ENCODE measurements at regions not wholly inside any gene's neighbourhood (a gene's known extent, or its start where the extent isn't known, plus 50 kb on each side); places are given as distances from the start of the nearest gene placed in this dataset.

DNA sequence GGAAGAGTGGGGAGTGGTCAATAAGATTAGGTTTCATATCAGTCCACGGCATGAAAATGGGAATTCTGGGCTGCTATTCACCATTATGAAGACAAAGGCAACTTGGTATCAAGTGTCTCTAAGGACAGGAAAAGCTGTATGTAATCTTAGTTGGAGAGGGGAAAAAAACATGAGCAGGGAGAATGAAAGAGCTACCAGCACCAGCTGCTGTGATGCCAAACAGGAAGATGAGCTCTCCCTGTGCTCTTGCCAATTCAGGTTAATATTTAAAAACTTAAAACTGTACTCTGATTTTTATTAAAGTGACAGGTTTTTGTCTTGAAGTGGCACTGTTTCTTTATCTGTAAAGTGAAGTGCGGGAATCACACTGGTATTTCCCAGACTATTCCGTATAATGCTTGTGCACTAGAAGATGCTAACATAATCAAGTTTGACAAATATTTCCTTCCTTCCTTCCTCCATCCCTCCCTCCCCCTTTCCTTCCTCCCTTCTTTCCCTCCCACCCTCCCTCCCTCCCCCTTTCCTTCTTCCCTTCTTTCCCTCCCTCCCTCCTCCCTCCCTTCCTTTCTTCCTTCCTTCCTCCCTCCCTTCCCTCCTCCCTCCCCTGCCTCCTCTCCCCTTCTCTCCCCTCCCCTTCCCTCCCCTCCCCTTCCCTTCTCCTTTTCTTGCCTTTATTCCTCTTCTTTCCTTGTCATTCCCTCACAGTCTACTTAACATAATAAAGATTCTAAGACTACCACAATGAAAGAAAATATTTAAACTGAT lies 1383.0 kb upstream of the C9orf72 start:
- intact Hi-C loops (cut with DNase I) = no loop called here
- WGBS, 2 donors = 48 to 53% methylated on average over 3 of the region's 3 CpGs

DNA sequence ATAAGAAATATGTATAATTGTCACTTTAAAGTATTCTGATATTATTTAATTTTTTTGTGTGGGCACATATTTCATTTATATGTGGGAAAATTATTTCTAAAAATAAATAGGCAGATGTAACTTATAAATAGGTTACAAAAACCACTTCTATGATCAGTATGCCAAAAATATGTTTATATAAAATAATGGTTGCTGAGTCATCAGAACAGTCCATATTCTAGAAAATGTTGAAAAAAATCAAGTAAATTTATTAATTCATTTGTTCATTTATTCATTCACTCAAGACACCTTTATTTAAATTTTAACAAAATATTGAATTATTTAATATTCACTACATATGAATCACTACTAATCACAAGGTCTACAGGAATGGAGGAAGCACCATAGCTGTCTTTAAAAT lies 1387.3 kb upstream of the C9orf72 start:
- TF ChIP-seq, protein P1, sequence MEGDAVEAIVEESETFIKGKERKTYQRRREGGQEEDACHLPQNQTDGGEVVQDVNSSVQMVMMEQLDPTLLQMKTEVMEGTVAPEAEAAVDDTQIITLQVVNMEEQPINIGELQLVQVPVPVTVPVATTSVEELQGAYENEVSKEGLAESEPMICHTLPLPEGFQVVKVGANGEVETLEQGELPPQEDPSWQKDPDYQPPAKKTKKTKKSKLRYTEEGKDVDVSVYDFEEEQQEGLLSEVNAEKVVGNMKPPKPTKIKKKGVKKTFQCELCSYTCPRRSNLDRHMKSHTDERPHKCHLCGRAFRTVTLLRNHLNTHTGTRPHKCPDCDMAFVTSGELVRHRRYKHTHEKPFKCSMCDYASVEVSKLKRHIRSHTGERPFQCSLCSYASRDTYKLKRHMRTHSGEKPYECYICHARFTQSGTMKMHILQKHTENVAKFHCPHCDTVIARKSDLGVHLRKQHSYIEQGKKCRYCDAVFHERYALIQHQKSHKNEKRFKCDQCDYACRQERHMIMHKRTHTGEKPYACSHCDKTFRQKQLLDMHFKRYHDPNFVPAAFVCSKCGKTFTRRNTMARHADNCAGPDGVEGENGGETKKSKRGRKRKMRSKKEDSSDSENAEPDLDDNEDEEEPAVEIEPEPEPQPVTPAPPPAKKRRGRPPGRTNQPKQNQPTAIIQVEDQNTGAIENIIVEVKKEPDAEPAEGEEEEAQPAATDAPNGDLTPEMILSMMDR (IDR thresholded peaks at IDR 0.05) = no peak
- no peaks in the 10 kb centered on the region for H3K27me3 ChIP-seq
- ATAC-seq = no peak
- intact Hi-C loops (cut with DNase I) = no loop called here
- H3K4me1 ChIP-seq = no peaks in the 10 kb centered on the region
- no peak for DNase-seq
- H3K27ac ChIP-seq = no peak overlapping the region
- no peak overlapping the region for H3K4me3 ChIP-seq
- no peaks in the 10 kb centered on the region for H3K36me3 ChIP-seq
- no peaks in the 10 kb centered on the region for H3K9me3 ChIP-seq

More for the DNA sequence above, 1383.0 kb upstream of the C9orf72 start:
- TF ChIP-seq, protein P1 (IDR thresholded peaks at IDR 0.05) = no peak
- no peak overlapping the region for H3K27ac ChIP-seq
- no peak for DNase-seq
- no peak overlapping the region for H3K4me3 ChIP-seq
- no peaks in the 10 kb centered on the region for H3K27me3 ChIP-seq
- no peaks in the 10 kb centered on the region for H3K36me3 ChIP-seq
- H3K9me3 ChIP-seq = peaks cover 0 to 5% (median 0%) of the 10 kb centered on the region in 11 donors
- no peak for ATAC-seq
- no peaks in the 10 kb centered on the region for H3K4me1 ChIP-seq

DNA sequence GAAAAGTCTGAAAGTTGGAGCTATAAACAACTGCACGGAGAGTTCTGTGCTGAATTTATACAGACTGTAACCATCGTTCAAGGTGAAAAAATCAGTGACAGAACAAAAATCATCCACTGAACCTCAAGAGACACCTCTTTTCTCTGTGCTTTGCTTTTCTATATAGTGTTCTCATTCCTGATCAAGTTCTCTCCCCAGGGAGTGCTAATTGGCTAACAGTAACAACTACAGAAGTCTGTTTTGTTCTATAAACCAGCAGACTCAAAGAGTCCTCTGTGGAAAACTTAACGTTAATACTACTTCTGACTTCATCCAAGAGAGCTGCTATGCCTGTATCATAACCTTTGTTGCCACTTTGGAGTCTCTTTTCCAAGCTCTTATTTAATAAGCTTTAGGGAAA lies 1388.3 kb upstream of the C9orf72 start:
- WGBS, 2 donors = 68 to 78% methylated on average over 3 of the region's 3 CpGs
- intact Hi-C loops (cut with DNase I) = no loop called here
- DNase-seq = no peak

DNA sequence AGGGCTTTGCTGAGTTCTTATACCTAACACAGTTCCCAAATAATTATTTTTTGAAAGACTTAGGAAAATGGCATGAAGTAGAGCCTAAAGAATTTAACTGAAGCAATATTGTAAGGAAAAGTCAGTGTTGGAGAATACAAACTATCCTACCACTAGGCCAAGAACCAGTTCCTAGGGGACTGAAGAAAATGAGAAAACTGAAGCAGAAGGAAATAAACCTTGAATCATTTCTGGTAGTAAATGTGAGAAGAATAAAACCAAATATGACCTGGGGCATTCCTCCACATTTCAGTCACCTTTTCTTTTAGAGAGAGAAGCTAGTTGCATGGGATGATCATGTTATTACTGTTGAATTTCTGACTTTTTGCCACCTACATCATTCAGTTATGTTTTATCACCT lies 1393.9 kb upstream of the C9orf72 start:
- ATAC-seq = no peak
- Histone ChIP-seq H3K9me3 (no peaks in the 10 kb centered on the region), H3K4me1 (no peaks in the 10 kb centered on the region), H3K4me3 (no peak overlapping the region), H3K36me3 (no peaks in the 10 kb centered on the region), H3K27me3 (no peaks in the 10 kb centered on the region), H3K27ac (no peak overlapping the region)
- intact Hi-C loops (cut with DNase I) = no loop called here
- DNase-seq = no peak
- TF ChIP-seq, protein P1 (IDR thresholded peaks at IDR 0.05) = no peak

More for the DNA sequence above, 1388.3 kb upstream of the C9orf72 start:
- no peak overlapping the region for H3K27ac ChIP-seq
- H3K4me1 ChIP-seq = no peaks in the 10 kb centered on the region
- H3K27me3 ChIP-seq = no peaks in the 10 kb centered on the region
- H3K36me3 ChIP-seq = no peaks in the 10 kb centered on the region
- H3K4me3 ChIP-seq = no peak overlapping the region
- no peaks in the 10 kb centered on the region for H3K9me3 ChIP-seq
- ATAC-seq = no peak
- TF ChIP-seq, protein P1 (IDR thresholded peaks at IDR 0.05) = no peak
